Colonic mucosa (tissue), 4 donors: ENCODE measurements at regions not wholly inside any gene's neighbourhood (a gene's known extent, or its start where the extent isn't known, plus 50 kb on each side); places are given as distances from the start of the nearest gene placed in this dataset.
A peak's percentile ranks its signal among the peaks of the same experiment; 100 is the strongest.

Experiments used
- DNase-seq: peaks from one replicate; pipeline ENCODE4 v3.0.0-alpha.2; 2020
- H3K27ac ChIP-seq: fragments of 200-600 bp; one replicate; pipeline ENCODE4 v1.8.0; 2021
- H3K27me3 ChIP-seq: fragments of 200-600 bp; one replicate; pipeline ENCODE4 v1.8.0; 2021
- H3K36me3 ChIP-seq: fragments of 200-600 bp; one replicate; pipeline ENCODE4 v1.8.0; 2021
- H3K4me1 ChIP-seq: fragments of 200-600 bp; one replicate; pipeline ENCODE4 v1.8.0; 2021; ENCODE audit warnings: mild to moderate bottlenecking
- H3K4me3 ChIP-seq: fragments of 200-600 bp; one replicate; pipeline ENCODE4 v1.8.0; 2021
- H3K9ac ChIP-seq, 2 donors: one replicate each; pipeline ENCODE4 v1.7.0; 2013; ENCODE audit warnings: control low read depth in 2 of 2, low read depth in 2 of 2, low read length in 2 of 2
- H3K9me3 ChIP-seq: fragments of 200-600 bp; one replicate; pipeline ENCODE4 v1.8.0; 2021
- intact Hi-C: fragments of 100-400 bp; cut with DNase I; formaldehyde crosslinking; loops from one replicate; pipeline ENCODE4 v1.14.1; 2022
- TF ChIP-seq, protein P1 (sequence below): fragments of 200-600 bp; IDR thresholded peaks from one replicate; pipeline ENCODE4 v1.8.0; 2022; ENCODE audit warnings: antibody characterized with exemption, mild to moderate bottlenecking
- donor health status: healthy.
- donor health status: DM: no; HTN: no; CAD: no.
- donor health status: DM: no; HTN: no; CAD: no.

DNA sequence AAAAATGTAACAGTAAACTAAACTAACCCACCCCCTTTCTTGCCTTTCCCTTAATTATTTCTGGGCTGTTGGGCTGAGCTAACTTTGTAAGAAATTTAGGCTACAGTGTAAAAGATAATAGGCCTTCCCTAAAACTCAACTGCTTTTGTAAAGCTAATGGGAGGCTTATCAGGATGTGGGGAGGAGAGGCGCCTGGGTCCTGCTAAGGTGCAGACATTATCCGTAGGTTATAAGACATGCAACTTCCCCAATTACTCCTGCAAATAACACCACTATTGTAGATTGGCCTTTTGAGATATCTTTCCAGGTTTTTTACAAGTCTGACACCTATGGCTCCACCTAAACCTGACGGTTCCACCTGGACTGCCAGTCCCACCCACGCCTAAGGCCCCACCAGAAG lies 88.3 kb downstream of the NPAP1 start:
- TF ChIP-seq, protein P1, sequence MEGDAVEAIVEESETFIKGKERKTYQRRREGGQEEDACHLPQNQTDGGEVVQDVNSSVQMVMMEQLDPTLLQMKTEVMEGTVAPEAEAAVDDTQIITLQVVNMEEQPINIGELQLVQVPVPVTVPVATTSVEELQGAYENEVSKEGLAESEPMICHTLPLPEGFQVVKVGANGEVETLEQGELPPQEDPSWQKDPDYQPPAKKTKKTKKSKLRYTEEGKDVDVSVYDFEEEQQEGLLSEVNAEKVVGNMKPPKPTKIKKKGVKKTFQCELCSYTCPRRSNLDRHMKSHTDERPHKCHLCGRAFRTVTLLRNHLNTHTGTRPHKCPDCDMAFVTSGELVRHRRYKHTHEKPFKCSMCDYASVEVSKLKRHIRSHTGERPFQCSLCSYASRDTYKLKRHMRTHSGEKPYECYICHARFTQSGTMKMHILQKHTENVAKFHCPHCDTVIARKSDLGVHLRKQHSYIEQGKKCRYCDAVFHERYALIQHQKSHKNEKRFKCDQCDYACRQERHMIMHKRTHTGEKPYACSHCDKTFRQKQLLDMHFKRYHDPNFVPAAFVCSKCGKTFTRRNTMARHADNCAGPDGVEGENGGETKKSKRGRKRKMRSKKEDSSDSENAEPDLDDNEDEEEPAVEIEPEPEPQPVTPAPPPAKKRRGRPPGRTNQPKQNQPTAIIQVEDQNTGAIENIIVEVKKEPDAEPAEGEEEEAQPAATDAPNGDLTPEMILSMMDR, result no peak
- Histone ChIP-seq H3K27ac (no peak overlapping the region), H3K9me3 (no peaks in the 10 kb centered on the region), H3K9ac (no peak overlapping the region), H3K4me1 (no peaks in the 10 kb centered on the region), H3K27me3 (no peaks in the 10 kb centered on the region), H3K36me3 (no peaks in the 10 kb centered on the region), H3K4me3 (no peak overlapping the region)
- intact Hi-C loops, result no loop called here
- DNase-seq, result no peak

DNA sequence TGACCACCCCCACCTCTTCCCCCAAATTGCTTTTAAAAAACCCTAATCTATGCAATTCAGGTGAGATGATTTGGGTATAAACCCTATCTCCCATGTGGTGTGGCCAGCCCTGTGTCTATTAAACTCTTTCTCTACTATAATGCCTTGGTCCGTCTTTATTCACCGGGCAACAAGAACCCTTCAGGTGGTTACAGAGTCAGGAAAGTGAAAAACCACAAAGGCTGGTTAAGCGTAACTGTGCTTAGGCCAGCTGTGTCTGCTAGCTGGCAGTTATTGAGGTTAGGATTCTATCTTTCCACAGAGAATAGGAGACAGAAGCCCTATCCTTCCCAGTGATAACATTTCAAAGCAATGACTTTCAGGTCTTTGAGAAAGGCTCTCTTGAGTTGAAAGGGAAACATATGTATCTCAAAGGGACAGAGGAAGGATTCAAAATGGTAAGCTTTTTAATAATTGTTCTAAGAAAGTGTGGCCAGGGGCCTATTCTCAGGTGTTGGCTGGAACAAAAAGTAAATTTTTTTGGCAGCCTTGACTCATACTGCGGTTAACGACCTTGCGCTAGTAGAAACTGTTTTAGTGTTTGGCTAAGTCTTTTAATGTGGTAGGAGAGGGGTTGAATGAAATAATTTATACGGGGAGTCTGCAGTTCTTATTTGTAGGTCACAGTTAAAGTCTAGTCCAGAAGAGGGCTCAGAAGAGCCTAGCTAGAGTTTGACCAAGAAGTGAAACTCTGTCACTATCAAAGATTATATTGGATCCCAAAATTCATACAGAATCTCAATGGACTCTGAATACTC lies 89.0 kb downstream of the NPAP1 start:
- Histone ChIP-seq H3K36me3 (no peaks in the 10 kb centered on the region), H3K4me1 (no peaks in the 10 kb centered on the region), H3K4me3 (no peak overlapping the region), H3K27ac (no peak overlapping the region), H3K27me3 (no peaks in the 10 kb centered on the region), H3K9ac (no peak overlapping the region), H3K9me3 (no peaks in the 10 kb centered on the region)
- TF ChIP-seq, protein P1, result no peak
- intact Hi-C loops, result no loop called here
- no peak for DNase-seq

DNA sequence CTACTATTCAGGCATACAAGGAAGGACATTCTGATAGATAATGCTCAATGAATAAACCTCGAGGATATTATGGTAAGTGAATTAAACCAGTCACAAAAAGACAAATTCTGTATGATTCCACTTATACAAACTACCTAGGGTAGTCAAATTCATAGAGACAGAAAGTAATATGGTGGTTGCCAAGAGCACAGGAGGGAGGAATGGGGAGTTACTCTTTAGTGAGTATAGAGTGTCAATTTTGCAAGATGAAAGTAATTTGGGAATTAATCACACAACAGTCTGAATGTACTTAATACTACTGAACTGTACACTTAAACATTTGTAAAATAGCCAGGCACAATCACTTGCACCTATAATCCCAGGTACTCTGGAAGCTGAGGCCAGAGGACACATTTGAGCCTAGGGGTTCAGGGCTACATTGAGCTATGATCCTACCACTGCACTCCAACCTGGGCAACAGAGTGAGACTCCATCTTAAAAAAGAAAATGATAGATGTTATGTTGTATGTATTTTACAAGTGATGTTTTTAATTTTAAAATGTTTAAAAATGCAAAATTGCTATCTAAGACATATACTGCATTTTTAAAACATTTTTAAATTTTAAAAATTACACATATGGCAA lies 91.0 kb downstream of the NPAP1 start:
- intact Hi-C loops, result no loop called here
- H3K9ac ChIP-seq, result no peak overlapping the region
- H3K4me3 ChIP-seq, result no peak overlapping the region
- no peaks in the 10 kb centered on the region for H3K9me3 ChIP-seq
- no peak overlapping the region for H3K27ac ChIP-seq
- no peak for DNase-seq
- TF ChIP-seq, protein P1, result no peak
- H3K4me1 ChIP-seq, result no peaks in the 10 kb centered on the region
- H3K27me3 ChIP-seq, result no peaks in the 10 kb centered on the region
- no peaks in the 10 kb centered on the region for H3K36me3 ChIP-seq

DNA sequence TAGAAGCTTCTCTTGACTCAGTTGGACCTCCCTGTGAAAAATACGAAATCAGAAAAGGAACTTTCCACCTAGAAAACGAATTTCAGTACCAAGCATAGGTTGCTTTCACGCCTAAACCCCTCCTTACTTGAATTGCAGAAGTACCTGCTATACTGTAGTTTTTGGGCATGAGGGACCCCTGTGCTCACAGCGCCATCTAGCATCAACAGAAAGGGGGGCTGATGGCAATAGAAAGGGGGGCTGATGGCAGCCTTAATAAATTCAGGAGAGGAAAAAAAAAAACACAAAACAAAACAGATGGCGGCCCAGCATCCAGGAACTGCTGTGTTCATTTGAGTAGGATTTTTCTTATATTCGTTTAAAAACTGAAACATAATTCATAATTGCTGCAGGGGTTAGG lies 96.7 kb downstream of the NPAP1 start:
- Histone ChIP-seq H3K4me3 (no peak overlapping the region), H3K27ac (no peak overlapping the region), H3K9ac (no peak overlapping the region), H3K36me3 (no peaks in the 10 kb centered on the region), H3K27me3 (no peaks in the 10 kb centered on the region), H3K9me3 (no peaks in the 10 kb centered on the region), H3K4me1 (no peaks in the 10 kb centered on the region)
- intact Hi-C loops, result no loop called here
- TF ChIP-seq, protein P1, result no peak
- DNase-seq, result no peak

DNA sequence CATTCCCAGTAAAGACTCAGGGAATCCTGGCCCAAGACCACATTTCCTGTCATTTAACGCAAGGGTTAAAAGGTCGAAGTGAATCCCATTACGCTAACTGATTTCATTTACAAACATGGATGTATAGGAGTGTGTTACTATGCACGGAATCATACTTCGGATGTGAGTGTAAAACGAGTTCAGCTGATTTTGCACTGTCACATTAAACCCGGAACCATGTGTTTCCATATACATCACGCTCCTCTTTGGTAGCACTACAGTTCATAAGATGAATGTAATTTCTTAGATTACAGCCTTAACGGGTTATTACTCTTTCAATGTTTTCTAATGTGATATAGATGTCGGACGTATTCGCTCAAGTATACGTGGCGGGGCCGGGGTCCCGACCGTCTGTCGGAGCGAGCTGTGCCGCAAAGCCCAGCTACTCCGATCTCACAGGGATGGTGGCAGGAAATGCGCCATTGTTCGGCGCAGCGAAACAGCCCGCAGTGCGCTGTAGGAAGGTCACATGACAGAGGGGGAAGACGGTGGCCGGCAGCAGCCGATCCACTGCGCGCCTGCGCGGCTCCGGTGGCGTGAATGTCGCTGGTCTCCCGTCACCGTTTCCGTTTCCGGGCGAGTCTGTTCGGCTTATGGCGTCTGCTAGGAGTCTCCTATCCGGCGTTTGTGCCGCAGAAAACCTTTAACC lies 97.3 kb downstream of the NPAP1 start:
- Histone ChIP-seq H3K4me1 (no peaks in the 10 kb centered on the region), H3K36me3 (no peaks in the 10 kb centered on the region), H3K9me3 (no peaks in the 10 kb centered on the region), H3K4me3 (peak overlapping the region; percentile 29), H3K9ac (no peak overlapping the region), H3K27ac (no peak overlapping the region), H3K27me3 (no peaks in the 10 kb centered on the region)
- TF ChIP-seq, protein P1, result no peak
- peak; percentile 65 for DNase-seq
- intact Hi-C loops, result no loop called here
